C4-2B (cell line): ENCODE measurements at regions not wholly inside any gene's neighbourhood (a gene's known extent, or its start where the extent isn't known, plus 50 kb on each side); places are given as distances from the start of the nearest gene placed in this dataset.

ENCODE experiments used
- CTCF ChIP-seq: fragments of 450-650 bp; conservative IDR thresholded peaks from 2 replicates; pipeline ENCODE4 v1.5.1; 2017; ENCODE audit warnings: mild to moderate bottlenecking
- ZFX ChIP-seq: fragments of 450-650 bp; IDR thresholded peaks from 2 replicates; pipeline ENCODE4 v1.6.1; 2017

- TF ChIP-seq CTCF, result no peak
- TF ChIP-seq ZFX, result no peak
Observed at GRCh38 chr4:54946741-54947140, 178.7 kb downstream of the KDR start.
